Calu3 (cell line): ENCODE measurements at regions not wholly inside any gene's neighbourhood (a gene's known extent, or its start where the extent isn't known, plus 50 kb on each side); places are given as distances from the start of the nearest gene placed in this dataset.

Source experiments
- BruUV-seq: library from RNA; stranded (reverse); fragments of 400-500 nt; replicated peaks from 2 replicates; lab custom pipeline; 2021; lab: Mats Ljungman, UMichigan
- CTCF ChIA-PET: fragments of 300-600 bp; sonication (Branson Sonifier 250); formaldehyde crosslinking; loops from one replicate; lab custom pipeline; 2022; ENCODE audit warnings: antibody characterized with exemption; lab: Charles Lee
- DNase-seq: peaks from one replicate; pipeline ENCODE4 v3.0.0; 2022
- H3K27ac Mint-ChIP-seq: one replicate; pipeline ENCODE4 v1.8.0; 2022; ENCODE audit warnings: mixed read lengths; ENCODE audit not compliant: unreplicated experiment
- H3K27me3 Mint-ChIP-seq: one replicate; pipeline ENCODE4 v1.8.0; 2022; ENCODE audit warnings: mixed read lengths; ENCODE audit not compliant: unreplicated experiment
- H3K36me3 Mint-ChIP-seq: one replicate; pipeline ENCODE4 v1.8.0; 2022; ENCODE audit warnings: mild to moderate bottlenecking, moderate library complexity, mixed read lengths; ENCODE audit not compliant: insufficient read depth, unreplicated experiment
- H3K4me1 Mint-ChIP-seq: one replicate; pipeline ENCODE4 v1.8.0; 2022; ENCODE audit warnings: mild to moderate bottlenecking, low read depth, mixed read lengths; ENCODE audit not compliant: unreplicated experiment
- H3K4me3 Mint-ChIP-seq: one replicate; pipeline ENCODE4 v1.8.0; 2022; ENCODE audit warnings: mild to moderate bottlenecking, low read depth, moderate library complexity, mixed read lengths; ENCODE audit not compliant: unreplicated experiment
- H3K9me3 Mint-ChIP-seq: one replicate; pipeline ENCODE4 v1.8.0; 2022; ENCODE audit warnings: low read depth, mixed read lengths; ENCODE audit not compliant: unreplicated experiment
- intact Hi-C: fragments of 100-400 bp; cut with micrococcal nuclease; formaldehyde crosslinking; loops from one replicate; pipeline ENCODE4 v1.10.0; 2022; ENCODE audit not compliant: unreplicated experiment
- TF ChIP-seq, protein P1 (sequence below): fragments of 200-600 bp; IDR thresholded peaks from one replicate; pipeline ENCODE4 v1.8.0; 2022; ENCODE audit warnings: antibody characterized with exemption; ENCODE audit not compliant: unreplicated experiment

DNA sequence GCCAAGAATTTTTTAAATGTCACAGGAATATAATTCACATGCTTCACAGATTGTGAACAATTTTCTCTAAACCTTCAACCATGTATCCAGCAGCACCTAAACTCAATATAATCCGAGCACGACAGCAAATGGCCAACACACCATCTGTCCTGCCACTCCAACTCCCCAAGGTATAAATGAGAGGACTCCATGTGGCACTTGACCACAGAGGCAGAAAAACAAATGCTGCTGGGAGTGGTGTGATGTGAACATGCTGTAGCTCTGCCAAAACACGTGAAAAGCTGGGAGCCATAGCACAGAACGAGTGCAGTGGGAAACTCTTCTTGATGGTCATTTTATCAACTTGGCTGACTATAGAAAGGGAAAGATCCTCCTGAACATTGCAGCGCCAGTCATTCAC is 70.9 kb downstream of the LLPH start:
- H3K36me3 Mint-ChIP-seq, result no peaks in the 10 kb centered on the region
- CTCF ChIA-PET, result no interaction called here
- TF ChIP-seq, protein P1, sequence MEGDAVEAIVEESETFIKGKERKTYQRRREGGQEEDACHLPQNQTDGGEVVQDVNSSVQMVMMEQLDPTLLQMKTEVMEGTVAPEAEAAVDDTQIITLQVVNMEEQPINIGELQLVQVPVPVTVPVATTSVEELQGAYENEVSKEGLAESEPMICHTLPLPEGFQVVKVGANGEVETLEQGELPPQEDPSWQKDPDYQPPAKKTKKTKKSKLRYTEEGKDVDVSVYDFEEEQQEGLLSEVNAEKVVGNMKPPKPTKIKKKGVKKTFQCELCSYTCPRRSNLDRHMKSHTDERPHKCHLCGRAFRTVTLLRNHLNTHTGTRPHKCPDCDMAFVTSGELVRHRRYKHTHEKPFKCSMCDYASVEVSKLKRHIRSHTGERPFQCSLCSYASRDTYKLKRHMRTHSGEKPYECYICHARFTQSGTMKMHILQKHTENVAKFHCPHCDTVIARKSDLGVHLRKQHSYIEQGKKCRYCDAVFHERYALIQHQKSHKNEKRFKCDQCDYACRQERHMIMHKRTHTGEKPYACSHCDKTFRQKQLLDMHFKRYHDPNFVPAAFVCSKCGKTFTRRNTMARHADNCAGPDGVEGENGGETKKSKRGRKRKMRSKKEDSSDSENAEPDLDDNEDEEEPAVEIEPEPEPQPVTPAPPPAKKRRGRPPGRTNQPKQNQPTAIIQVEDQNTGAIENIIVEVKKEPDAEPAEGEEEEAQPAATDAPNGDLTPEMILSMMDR, result no peak
- H3K4me1 Mint-ChIP-seq, result no peaks in the 10 kb centered on the region
- H3K4me3 Mint-ChIP-seq, result no peak overlapping the region
- H3K27ac Mint-ChIP-seq, result no peak overlapping the region
- BruUV-seq, result no TSS peak
- intact Hi-C loops, result no loop called here
- H3K27me3 Mint-ChIP-seq, result no peaks in the 10 kb centered on the region
- no peaks in the 10 kb centered on the region for H3K9me3 Mint-ChIP-seq
- DNase-seq, result no peak

DNA sequence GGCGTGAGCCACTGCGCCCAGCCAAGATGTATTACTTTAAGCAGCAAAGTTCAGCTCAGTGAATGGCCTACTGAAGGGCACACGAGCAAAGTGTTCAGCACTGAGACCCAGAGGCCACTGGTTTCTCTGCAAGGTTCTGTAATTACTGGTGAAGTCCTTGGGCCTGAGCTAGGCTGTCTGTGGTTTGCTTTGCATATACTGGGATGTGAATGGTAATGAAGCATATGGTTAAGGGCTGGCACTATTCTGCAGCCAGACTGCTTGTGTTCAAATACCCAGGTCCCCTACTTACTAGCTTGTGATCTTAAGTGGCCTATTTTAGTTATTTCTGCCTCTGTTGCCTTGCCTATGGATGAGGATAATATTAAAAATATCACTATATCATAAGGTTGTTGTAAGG is 72.0 kb downstream of the LLPH start:
- Mint-ChIP-seq H3K4me1 (no peaks in the 10 kb centered on the region), H3K4me3 (no peak overlapping the region), H3K36me3 (no peaks in the 10 kb centered on the region), H3K27ac (no peak overlapping the region), H3K27me3 (no peaks in the 10 kb centered on the region), H3K9me3 (no peaks in the 10 kb centered on the region)
- no TSS peak for BruUV-seq
- CTCF ChIA-PET, result no interaction called here
- TF ChIP-seq, protein P1, result no peak
- intact Hi-C loops, result no loop called here
- DNase-seq, result no peak

DNA sequence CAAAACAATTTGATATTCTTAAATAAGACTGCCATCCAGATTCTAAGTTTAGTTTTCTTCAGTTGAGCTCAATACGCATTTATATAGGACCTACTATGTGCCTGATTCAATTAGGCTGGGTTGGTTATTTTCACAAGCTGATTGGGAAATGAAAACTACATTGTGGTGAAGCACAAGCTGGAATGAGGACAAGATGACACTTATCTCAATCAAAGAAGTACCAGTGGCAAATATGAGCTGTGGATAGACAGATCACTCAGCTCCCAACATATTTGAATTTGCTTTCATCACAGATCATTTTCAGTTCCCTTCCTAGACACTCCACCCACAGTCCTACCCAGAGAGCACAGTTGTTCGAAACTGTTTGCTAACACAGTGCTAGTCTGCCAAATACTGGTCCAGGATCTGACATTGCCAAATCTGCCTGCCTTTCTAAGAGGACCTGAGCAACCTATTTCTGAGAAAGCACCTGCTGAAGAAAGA is 74.7 kb downstream of the LLPH start:
- intact Hi-C loops, result no loop called here
- BruUV-seq, result no TSS peak
- Mint-ChIP-seq H3K9me3 (no peaks in the 10 kb centered on the region), H3K4me3 (no peak overlapping the region), H3K27ac (no peak overlapping the region), H3K36me3 (no peaks in the 10 kb centered on the region), H3K27me3 (no peaks in the 10 kb centered on the region), H3K4me1 (no peaks in the 10 kb centered on the region)
- CTCF ChIA-PET, result interaction anchor here (0.7 kb wide), 1 partner anchor 246 kb away, joined by 5 read pairs; no protein-coding TSS in a partner anchor
- TF ChIP-seq, protein P1, result no peak
- no peak for DNase-seq

DNA sequence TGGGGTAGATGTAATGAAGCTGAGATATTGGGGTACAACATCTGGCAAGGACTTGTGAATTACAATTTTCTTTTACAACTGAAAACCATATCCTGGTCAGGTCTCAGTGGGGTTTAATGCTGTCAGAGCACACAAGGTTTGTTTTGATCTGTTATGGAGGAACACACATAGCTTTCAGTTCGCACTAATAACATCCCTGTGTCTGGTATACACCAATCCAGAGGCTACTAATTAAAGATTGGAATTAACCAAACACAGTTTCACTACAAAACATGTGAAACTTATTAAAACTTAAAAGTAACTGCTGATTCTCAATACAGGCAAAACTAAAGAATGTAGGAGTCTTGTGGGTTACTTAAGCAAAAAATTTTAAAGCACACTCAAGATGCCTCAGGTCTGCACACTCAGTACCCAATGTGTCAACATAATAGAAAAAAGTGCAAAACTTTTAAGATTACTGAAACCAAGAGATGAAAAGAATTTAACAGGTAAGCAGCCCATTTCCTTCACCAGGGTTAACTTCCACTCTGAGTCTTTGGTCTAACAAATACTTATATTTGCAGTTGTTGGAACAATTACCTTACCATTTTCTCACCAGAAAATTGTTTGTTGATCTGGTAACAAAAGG is 77.4 kb downstream of the LLPH start:
- Mint-ChIP-seq H3K9me3 (no peaks in the 10 kb centered on the region), H3K27ac (no peak overlapping the region), H3K4me3 (no peak overlapping the region), H3K4me1 (peaks cover 5% of the 10 kb centered on the region), H3K36me3 (no peaks in the 10 kb centered on the region), H3K27me3 (no peaks in the 10 kb centered on the region)
- no peak for DNase-seq
- intact Hi-C loops, result no loop called here
- TF ChIP-seq, protein P1, result no peak
- CTCF ChIA-PET, result no interaction called here
- BruUV-seq, result no TSS peak
